Liver (tissue), 7 donors: ENCODE measurements at regions not wholly inside any gene's neighbourhood (a gene's known extent, or its start where the extent isn't known, plus 50 kb on each side); places are given as distances from the start of the nearest gene placed in this dataset.

Experiments
- DNase-seq: peaks from one replicate; pipeline ENCODE4 v3.0.0-alpha.2; 2017; ENCODE audit warnings: low spot score
- H3K27ac ChIP-seq, 2 donors: one replicate each; pipeline ENCODE4 v1.7.0; 2013; ENCODE audit warnings: inconsistent platforms in 2 of 2, low read length in 2 of 2, control low read depth in 1 of 2, low read depth in 1 of 2, mild to moderate bottlenecking in 1 of 2
- H3K27me3 ChIP-seq, 4 donors: one replicate each; pipeline versions ENCODE4 v1.6.1 to v1.7.0; 2013; ENCODE audit warnings: low read length in 3 of 4, inconsistent platforms in 1 of 4, mild to moderate bottlenecking in 1 of 4, moderate library complexity in 1 of 4; ENCODE audit not compliant: control insufficient read depth in 4 of 4, insufficient read depth in 4 of 4
- H3K36me3 ChIP-seq, 4 donors: one replicate each; pipeline versions ENCODE4 v1.6.1 to v1.7.0; 2013; ENCODE audit warnings: low read length in 3 of 4, mild to moderate bottlenecking in 3 of 4, low read depth in 1 of 4, moderate library complexity in 1 of 4; ENCODE audit not compliant: control insufficient read depth in 4 of 4, insufficient read depth in 3 of 4
- H3K4me1 ChIP-seq, 4 donors: one replicate each; pipeline versions ENCODE4 v1.6.1 to v1.7.0; 2013; ENCODE audit warnings: low read length in 3 of 4, mild to moderate bottlenecking in 3 of 4, moderate library complexity in 1 of 4; ENCODE audit not compliant: control insufficient read depth in 4 of 4, insufficient read depth in 4 of 4
- H3K4me3 ChIP-seq, 3 donors: one replicate each; pipeline versions ENCODE4 v1.6.1 to v1.7.0; 2013; ENCODE audit warnings: low read length in 3 of 3, control low read depth in 1 of 3, low read depth in 1 of 3, mild to moderate bottlenecking in 1 of 3
- H3K9ac ChIP-seq, 2 donors: one replicate each; pipeline ENCODE4 v1.7.0; 2013; ENCODE audit warnings: low read length in 2 of 2, mild to moderate bottlenecking in 2 of 2, moderate library complexity in 2 of 2, control low read depth in 1 of 2, low read depth in 1 of 2
- H3K9me3 ChIP-seq, 4 donors: one replicate each; pipeline versions ENCODE4 v1.6.1 to v1.7.0; 2013; ENCODE audit warnings: low read length in 3 of 4; ENCODE audit not compliant: control insufficient read depth in 4 of 4
- ATF3 ChIP-seq: IDR thresholded peaks from 2 replicates; pipeline ENCODE4 v1.6.1; 2016; ENCODE audit warnings: antibody characterized with exemption
- EGR1 ChIP-seq, 2 donors: IDR thresholded peaks; 2 replicates each; pipeline ENCODE4 v1.6.1; 2016 to 2018; ENCODE audit warnings: antibody characterized with exemption in 2 of 2, low read depth in 2 of 2
- FOXA1 ChIP-seq: IDR thresholded peaks from 2 replicates; pipeline ENCODE4 v1.6.1; 2016; ENCODE audit warnings: antibody characterized with exemption
- FOXA2 ChIP-seq: IDR thresholded peaks from 2 replicates; pipeline ENCODE4 v1.6.1; 2016; ENCODE audit warnings: antibody characterized with exemption
- GABPA ChIP-seq, 2 donors: IDR thresholded peaks in 1 of 2; conservative IDR thresholded peaks in 1 of 2; 2 replicates each; pipeline ENCODE4 v1.6.1; 2016; ENCODE audit warnings: antibody characterized with exemption in 2 of 2, mild to moderate bottlenecking in 1 of 2, moderate library complexity in 1 of 2
- HNF4A ChIP-seq, 2 donors: conservative IDR thresholded peaks; 2 replicates each; pipeline ENCODE4 v1.6.1; 2016; ENCODE audit warnings: antibody characterized with exemption in 2 of 2, mild to moderate bottlenecking in 2 of 2
- HNF4G ChIP-seq: IDR thresholded peaks from 2 replicates; pipeline ENCODE4 v1.6.1; 2016; ENCODE audit warnings: antibody characterized with exemption
- JUND ChIP-seq, 2 donors: IDR thresholded peaks; 2 replicates each; pipeline ENCODE4 v1.6.1; 2016; ENCODE audit warnings: antibody characterized with exemption in 2 of 2
- NR2F2 ChIP-seq: IDR thresholded peaks from 2 replicates; pipeline ENCODE4 v1.6.1; 2016; ENCODE audit warnings: antibody characterized with exemption
- RAD21 ChIP-seq, 2 donors: IDR thresholded peaks; 2 replicates each; pipeline ENCODE4 v1.6.1; 2016; ENCODE audit warnings: antibody characterized with exemption in 2 of 2, mild to moderate bottlenecking in 2 of 2
- SP1 ChIP-seq: IDR thresholded peaks from 2 replicates; pipeline ENCODE4 v1.6.1; 2018; ENCODE audit warnings: antibody characterized with exemption, mild to moderate bottlenecking
- TAF1 ChIP-seq: conservative IDR thresholded peaks from 2 replicates; pipeline ENCODE4 v1.6.1; 2016; ENCODE audit warnings: antibody characterized with exemption, mild to moderate bottlenecking
- YY1 ChIP-seq: IDR thresholded peaks from 2 replicates; pipeline ENCODE4 v1.6.1; 2016; ENCODE audit warnings: antibody characterized with exemption, mild to moderate bottlenecking
- WGBS: extraction: QIAGEN DNeasy Blood & Tissue Kit; methylation state at CpG from one replicate; pipeline ENCODE4 v1.1.7; 2013; 5-methylcytosine and 5-hydroxymethylcytosine counted together
- TF ChIP-seq, protein P1 (sequence below): IDR thresholded peaks from 2 replicates; pipeline ENCODE4 v1.6.1; 2016; ENCODE audit warnings: antibody characterized with exemption
- TF ChIP-seq, protein P2 (sequence below): IDR thresholded peaks from 2 replicates; pipeline ENCODE4 v1.6.1; 2016; ENCODE audit warnings: antibody characterized with exemption
- TF ChIP-seq, protein P3 (sequence below): IDR thresholded peaks from 2 replicates; pipeline ENCODE4 v1.6.1; 2016; ENCODE audit warnings: antibody characterized with exemption, mild to moderate bottlenecking
- donor health status: healthy.
- donor health status: healthy.
- donor health status: healthy.
- donor health status: healthy.

- TF ChIP-seq, protein P1, sequence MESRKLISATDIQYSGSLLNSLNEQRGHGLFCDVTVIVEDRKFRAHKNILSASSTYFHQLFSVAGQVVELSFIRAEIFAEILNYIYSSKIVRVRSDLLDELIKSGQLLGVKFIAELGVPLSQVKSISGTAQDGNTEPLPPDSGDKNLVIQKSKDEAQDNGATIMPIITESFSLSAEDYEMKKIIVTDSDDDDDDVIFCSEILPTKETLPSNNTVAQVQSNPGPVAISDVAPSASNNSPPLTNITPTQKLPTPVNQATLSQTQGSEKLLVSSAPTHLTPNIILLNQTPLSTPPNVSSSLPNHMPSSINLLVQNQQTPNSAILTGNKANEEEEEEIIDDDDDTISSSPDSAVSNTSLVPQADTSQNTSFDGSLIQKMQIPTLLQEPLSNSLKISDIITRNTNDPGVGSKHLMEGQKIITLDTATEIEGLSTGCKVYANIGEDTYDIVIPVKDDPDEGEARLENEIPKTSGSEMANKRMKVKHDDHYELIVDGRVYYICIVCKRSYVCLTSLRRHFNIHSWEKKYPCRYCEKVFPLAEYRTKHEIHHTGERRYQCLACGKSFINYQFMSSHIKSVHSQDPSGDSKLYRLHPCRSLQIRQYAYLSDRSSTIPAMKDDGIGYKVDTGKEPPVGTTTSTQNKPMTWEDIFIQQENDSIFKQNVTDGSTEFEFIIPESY: no peak
These were observed 623.9 kb upstream of the RBFOX1 start (continued) for GRCh38 chr16:6708576-6709215.

DNA sequence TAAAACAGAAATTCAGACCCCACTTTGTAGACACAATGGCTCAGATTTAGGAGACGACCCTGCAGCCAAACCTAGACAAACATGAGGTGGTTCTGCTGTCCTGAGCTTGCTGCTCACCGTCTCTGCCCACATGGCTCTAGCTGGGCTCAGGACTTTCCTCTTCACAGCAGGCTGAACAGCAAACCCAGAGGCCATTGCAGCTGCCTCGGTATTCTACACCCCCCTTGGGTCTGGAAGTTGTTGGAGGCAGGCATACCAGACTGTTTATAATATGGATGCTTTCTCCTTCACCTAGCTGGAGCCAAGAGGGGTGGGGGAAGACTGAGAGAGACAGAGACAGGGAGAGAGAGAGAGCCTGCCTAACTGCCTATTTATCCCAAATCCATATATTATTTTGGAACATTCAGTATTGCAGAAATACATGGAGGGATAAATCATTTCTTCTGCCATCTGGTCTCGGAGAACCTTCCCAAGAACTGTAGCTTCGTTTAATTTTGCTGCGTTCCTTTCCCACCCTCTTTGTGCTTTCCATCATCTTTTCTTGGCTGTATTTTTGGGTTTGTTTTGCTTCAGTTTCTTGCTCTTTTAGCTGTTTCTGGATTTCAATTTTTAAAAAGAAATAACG is 628.2 kb upstream of the RBFOX1 start:
- WGBS: 47% methylated on average over 7 of the region's 7 CpGs
- DNase-seq: no peak
- TF ChIP-seq, protein P2, sequence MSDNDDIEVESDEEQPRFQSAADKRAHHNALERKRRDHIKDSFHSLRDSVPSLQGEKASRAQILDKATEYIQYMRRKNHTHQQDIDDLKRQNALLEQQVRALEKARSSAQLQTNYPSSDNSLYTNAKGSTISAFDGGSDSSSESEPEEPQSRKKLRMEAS: no peak
- TF ChIP-seq ATF3 (no peak), TAF1 (no peak), SP1 (no peak), HNF4G (no peak), YY1 (no peak), NR2F2 (no peak), JUND (IDR thresholded peaks at IDR 0.05) (no peak), FOXA2 (no peak)
- no peaks in the 10 kb centered on the region for H3K4me1 ChIP-seq
- no peak overlapping the region for H3K4me3 ChIP-seq
- H3K9me3 ChIP-seq: no peaks in the 10 kb centered on the region
- no peaks in the 10 kb centered on the region for H3K36me3 ChIP-seq
- no peak overlapping the region for H3K9ac ChIP-seq
- H3K27me3 ChIP-seq: peaks cover 0 to 6% (median 0%) of the 10 kb centered on the region in 4 donors
- H3K27ac ChIP-seq: no peak overlapping the region

DNA sequence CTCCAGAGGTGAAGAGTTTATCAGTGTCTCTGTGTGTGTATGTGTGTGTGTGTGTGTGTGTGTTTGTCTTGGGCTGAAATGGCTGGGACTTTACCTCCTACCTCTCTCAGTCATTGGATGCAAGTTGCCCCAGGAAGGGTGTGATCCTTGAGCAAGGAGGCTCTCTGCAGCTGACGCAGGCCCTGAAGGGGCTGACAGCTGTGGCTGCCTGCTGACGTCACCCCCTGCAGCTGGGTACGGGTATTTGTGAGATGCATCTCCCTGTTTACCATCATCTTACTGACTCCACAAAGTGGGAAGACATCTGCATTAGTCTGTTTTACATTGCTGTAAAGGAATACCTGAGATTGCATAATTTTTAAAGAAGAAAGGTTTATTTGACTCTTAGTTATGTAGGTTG is 631.5 kb upstream of the RBFOX1 start:
- WGBS: 25% methylated on average over 3 of the region's 3 CpGs
- no peaks in the 10 kb centered on the region for H3K36me3 ChIP-seq
- H3K9ac ChIP-seq: no peak overlapping the region
- H3K4me1 ChIP-seq: no peaks in the 10 kb centered on the region
- no peak overlapping the region for H3K4me3 ChIP-seq
- H3K27me3 ChIP-seq: peaks cover 0 to 6% (median 0%) of the 10 kb centered on the region in 4 donors
- TF ChIP-seq JUND (IDR thresholded peaks at IDR 0.05): no peak
- no peak for TF ChIP-seq HNF4A (conservative IDR thresholded peaks at IDR 0.05)
- no peak for TF ChIP-seq TAF1
- no peak for TF ChIP-seq GABPA (IDR thresholded peaks at IDR 0.05 in 1 of 2, conservative IDR thresholded peaks at IDR 0.05 in 1 of 2)
- TF ChIP-seq, protein P1: no peak
- TF ChIP-seq, protein P3, sequence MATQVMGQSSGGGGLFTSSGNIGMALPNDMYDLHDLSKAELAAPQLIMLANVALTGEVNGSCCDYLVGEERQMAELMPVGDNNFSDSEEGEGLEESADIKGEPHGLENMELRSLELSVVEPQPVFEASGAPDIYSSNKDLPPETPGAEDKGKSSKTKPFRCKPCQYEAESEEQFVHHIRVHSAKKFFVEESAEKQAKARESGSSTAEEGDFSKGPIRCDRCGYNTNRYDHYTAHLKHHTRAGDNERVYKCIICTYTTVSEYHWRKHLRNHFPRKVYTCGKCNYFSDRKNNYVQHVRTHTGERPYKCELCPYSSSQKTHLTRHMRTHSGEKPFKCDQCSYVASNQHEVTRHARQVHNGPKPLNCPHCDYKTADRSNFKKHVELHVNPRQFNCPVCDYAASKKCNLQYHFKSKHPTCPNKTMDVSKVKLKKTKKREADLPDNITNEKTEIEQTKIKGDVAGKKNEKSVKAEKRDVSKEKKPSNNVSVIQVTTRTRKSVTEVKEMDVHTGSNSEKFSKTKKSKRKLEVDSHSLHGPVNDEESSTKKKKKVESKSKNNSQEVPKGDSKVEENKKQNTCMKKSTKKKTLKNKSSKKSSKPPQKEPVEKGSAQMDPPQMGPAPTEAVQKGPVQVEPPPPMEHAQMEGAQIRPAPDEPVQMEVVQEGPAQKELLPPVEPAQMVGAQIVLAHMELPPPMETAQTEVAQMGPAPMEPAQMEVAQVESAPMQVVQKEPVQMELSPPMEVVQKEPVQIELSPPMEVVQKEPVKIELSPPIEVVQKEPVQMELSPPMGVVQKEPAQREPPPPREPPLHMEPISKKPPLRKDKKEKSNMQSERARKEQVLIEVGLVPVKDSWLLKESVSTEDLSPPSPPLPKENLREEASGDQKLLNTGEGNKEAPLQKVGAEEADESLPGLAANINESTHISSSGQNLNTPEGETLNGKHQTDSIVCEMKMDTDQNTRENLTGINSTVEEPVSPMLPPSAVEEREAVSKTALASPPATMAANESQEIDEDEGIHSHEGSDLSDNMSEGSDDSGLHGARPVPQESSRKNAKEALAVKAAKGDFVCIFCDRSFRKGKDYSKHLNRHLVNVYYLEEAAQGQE: no peak
- no peak for TF ChIP-seq YY1
- no peak for TF ChIP-seq NR2F2
- TF ChIP-seq HNF4G: no peak
- TF ChIP-seq FOXA1: no peak
- TF ChIP-seq FOXA2: no peak
- no peak for TF ChIP-seq EGR1 (IDR thresholded peaks at IDR 0.05; ENCODE audit: low read depth in 2 of 2)
- no peak for TF ChIP-seq RAD21 (IDR thresholded peaks at IDR 0.05)
- DNase-seq: no peak
- H3K27ac ChIP-seq: no peak overlapping the region
- no peaks in the 10 kb centered on the region for H3K9me3 ChIP-seq
